ENCODE measurements at regions not wholly inside any gene's neighbourhood (a gene's known extent, or its start where the extent isn't known, plus 50 kb on each side); places are given as distances from the start of the nearest gene placed in this dataset.

GRCh38 chr13:103140001-103140671, 73.9 kb upstream of the SLC10A2 start:
- peak; percentile 2 for DNase-seq (ENCODE audit: low read depth)
- no peak overlapping the region for H3K4me3 ChIP-seq (ENCODE audit: low read depth, low read length)
- peak; percentile 68 for TF ChIP-seq CTCF (IDR thresholded peaks at IDR 0.05; ENCODE audit: control insufficient read depth, extremely low read depth, insufficient read depth)

- TF ChIP-seq CTCF (IDR thresholded peaks at IDR 0.05; ENCODE audit: control insufficient read depth, extremely low read depth, insufficient read depth) = no peak
- no peak overlapping the region for H3K4me3 ChIP-seq (ENCODE audit: low read depth, low read length)
- DNase-seq (ENCODE audit: low read depth) = no peak
Observed at GRCh38 chr13:103134271-103134670, 68.1 kb upstream of the SLC10A2 start.

- H3K4me3 ChIP-seq (ENCODE audit: low read depth, low read length) = no peak overlapping the region
- no peak for TF ChIP-seq CTCF (IDR thresholded peaks at IDR 0.05; ENCODE audit: control insufficient read depth, extremely low read depth, insufficient read depth)
- DNase-seq (ENCODE audit: low read depth) = peak; percentile 23
Observed at GRCh38 chr13:103133556-103133955, 67.3 kb upstream of the SLC10A2 start.

- H3K4me3 ChIP-seq (ENCODE audit: low read depth, low read length) = no peak overlapping the region
- DNase-seq (ENCODE audit: low read depth) = no peak
- TF ChIP-seq CTCF (IDR thresholded peaks at IDR 0.05; ENCODE audit: control insufficient read depth, extremely low read depth, insufficient read depth) = no peak
Observed at GRCh38 chr13:103130681-103131210, 64.5 kb upstream of the SLC10A2 start.

GRCh38 chr13:103130146-103130545, 63.9 kb upstream of the SLC10A2 start:
- no peak for DNase-seq (ENCODE audit: low read depth)
- no peak overlapping the region for H3K4me3 ChIP-seq (ENCODE audit: low read depth, low read length)
- no peak for TF ChIP-seq CTCF (IDR thresholded peaks at IDR 0.05; ENCODE audit: control insufficient read depth, extremely low read depth, insufficient read depth)

All from LNCaP clone FGC (cell line).